Endothelial cell of umbilical vein (primary cell): ENCODE measurements at regions not wholly inside any gene's neighbourhood (a gene's known extent, or its start where the extent isn't known, plus 50 kb on each side); places are given as distances from the start of the nearest gene placed in this dataset.

Source experiments
- BruUV-seq: library from RNA; stranded (reverse); fragments of 400-500 nt; replicated peaks from 2 replicates; lab custom pipeline; 2021; lab: Mats Ljungman, UMichigan
- CTCF ChIA-PET: fragments of 300-600, 350-600 bp; sonication (Branson Sonifier 250); formaldehyde crosslinking; loops from one replicate; lab custom pipeline; 2021; ENCODE audit warnings: antibody characterized with exemption, inconsistent platforms; lab: Charles Lee
- POLR2A ChIA-PET: fragments of 300-600, 350-600 bp; sonication (Branson Sonifier 250); formaldehyde crosslinking; loops from one replicate; lab custom pipeline; 2021; ENCODE audit warnings: antibody characterized with exemption, inconsistent platforms; lab: Charles Lee
- DNase-seq: peaks from one replicate; pipeline ENCODE4 v3.0.0-alpha.2; 2011; ENCODE audit warnings: low read depth, low spot score
- FAIRE-seq: peaks from 2 replicates; lab custom pipeline; 2011; peaks lifted over from hg19 to GRCh38; lab: Jason Lieb, UNC
- H2AFZ ChIP-seq: 2 replicates; pipeline ENCODE4 v1.6.0; 2012; ENCODE audit warnings: low read depth, low read length, control low read depth, inconsistent platforms
- H3K27ac ChIP-seq: 2 replicates; pipeline ENCODE4 v1.5.1; 2011; ENCODE audit warnings: low read depth, mild to moderate bottlenecking, control low read depth, low read length, moderate library complexity; ENCODE audit not compliant: insufficient read depth
- H3K27me3 ChIP-seq, 2 experiments: 2 replicates each; pipeline versions ENCODE4 v1.6.0 to v1.6.1; 2011; ENCODE audit warnings: low read length in 2 of 2, mixed read lengths in 1 of 2; ENCODE audit not compliant: control insufficient read depth in 2 of 2, insufficient read depth in 2 of 2
- H3K36me3 ChIP-seq, 2 experiments: 2 replicates in 1 of 2; 3 replicates in 1 of 2; pipeline ENCODE4 v1.5.1; 2011; ENCODE audit warnings: low read length in 2 of 2, mild to moderate bottlenecking in 1 of 2, moderate library complexity in 1 of 2; ENCODE audit not compliant: control insufficient read depth in 2 of 2, insufficient read depth in 2 of 2; ENCODE audit errors: extremely low read depth in 1 of 2
- H3K4me1 ChIP-seq: 3 replicates; pipeline ENCODE4 v1.5.1; 2011; ENCODE audit warnings: mild to moderate bottlenecking, low read length; ENCODE audit not compliant: control insufficient read depth, insufficient read depth; ENCODE audit errors: extremely low read depth
- H3K4me2 ChIP-seq: 2 replicates; pipeline ENCODE4 v1.6.1; 2011; ENCODE audit warnings: low read length, control low read depth, mixed read lengths; ENCODE audit not compliant: insufficient read depth
- H3K4me3 ChIP-seq, 3 experiments: fragments of 200-600 bp in 1 of 3; sonication (generic), shearing (Covaris generic) in 1 of 3; replicated peaks in 1 of 3; 2 replicates each; pipeline ENCODE4 v1.5.1; 2011 to 2016; ENCODE audit warnings: control low read depth in 3 of 3, low read length in 3 of 3, mild to moderate bottlenecking in 2 of 3, inconsistent platforms in 1 of 3, low read depth in 1 of 3, moderate library complexity in 1 of 3; ENCODE audit not compliant: insufficient read depth in 1 of 3
- H3K79me2 ChIP-seq: 2 replicates; pipeline ENCODE4 v1.6.0; 2012; ENCODE audit warnings: low read length, inconsistent platforms; ENCODE audit not compliant: control insufficient read depth, insufficient read depth
- H3K9ac ChIP-seq: replicated peaks from 2 replicates; pipeline ENCODE3; 2011; ENCODE audit warnings: low read length, control low read depth; ENCODE audit not compliant: insufficient read depth; ENCODE audit errors: extremely low read depth
- H3K9me1 ChIP-seq: replicated peaks from 3 replicates; pipeline ENCODE4 v1.6.0; 2011; ENCODE audit warnings: mild to moderate bottlenecking, low read length; ENCODE audit not compliant: control insufficient read depth, insufficient read depth; ENCODE audit errors: extremely low read depth
- H3K9me3 ChIP-seq: replicated peaks from 2 replicates; pipeline ENCODE4 v1.5.1; 2012; ENCODE audit warnings: low read length, inconsistent platforms; ENCODE audit not compliant: control insufficient read depth, insufficient read depth
- H4K20me1 ChIP-seq: replicated peaks from 2 replicates; pipeline ENCODE3; 2011; ENCODE audit warnings: mild to moderate bottlenecking, low read length; ENCODE audit not compliant: control insufficient read depth, insufficient read depth; ENCODE audit errors: extremely low read depth
- CTCF ChIP-seq, 2 donors: IDR thresholded peaks; 1 replicate in 1 of 2; 2 replicates in 1 of 2; pipeline ENCODE4 v1.5.1; 2011; ENCODE audit warnings: low read length in 2 of 2, mild to moderate bottlenecking in 2 of 2, moderate library complexity in 2 of 2, control low read depth in 1 of 2, inconsistent platforms in 1 of 2, low read depth in 1 of 2; ENCODE audit not compliant: insufficient read depth in 1 of 2; ENCODE audit errors: extremely low read depth in 1 of 2
- EZH2 ChIP-seq: IDR thresholded peaks from 2 replicates; pipeline ENCODE4 v1.6.1; 2012; ENCODE audit warnings: borderline replicate concordance, low read depth, mild to moderate bottlenecking, moderate library complexity, low read length, inconsistent platforms; ENCODE audit not compliant: severe bottlenecking
- FOS ChIP-seq: IDR thresholded peaks from 2 replicates; pipeline ENCODE4 v1.6.1; 2011; ENCODE audit warnings: mild to moderate bottlenecking, low read length, moderate library complexity, borderline replicate concordance; ENCODE audit not compliant: insufficient read depth
- GATA2 ChIP-seq: IDR thresholded peaks from 2 replicates; pipeline ENCODE4 v1.7.0; 2011; ENCODE audit warnings: low read depth, mild to moderate bottlenecking, moderate library complexity, mixed read lengths, low read length; ENCODE audit not compliant: insufficient read length, insufficient read depth
- JUN ChIP-seq: IDR thresholded peaks from 2 replicates; pipeline ENCODE4 v1.6.1; 2011; ENCODE audit warnings: borderline replicate concordance, low read depth; ENCODE audit not compliant: insufficient read length, insufficient read depth
- MAX ChIP-seq: IDR thresholded peaks from 2 replicates; pipeline ENCODE4 v1.6.1; 2011; ENCODE audit not compliant: insufficient read depth, insufficient read length
- MYC ChIP-seq: IDR thresholded peaks from one replicate; pipeline ENCODE4 v1.6.1; 2011; ENCODE audit warnings: mild to moderate bottlenecking, low read depth, low read length
- POLR2A ChIP-seq: IDR thresholded peaks from 2 replicates; pipeline ENCODE4 v1.6.1; 2012; ENCODE audit warnings: low read depth, mild to moderate bottlenecking, control low read depth, low read length
- POLR2AphosphoS5 ChIP-seq: IDR thresholded peaks from 2 replicates; pipeline ENCODE4 v1.6.1; 2012; ENCODE audit warnings: low read depth, mild to moderate bottlenecking, control low read depth, low read length, moderate library complexity; ENCODE audit not compliant: insufficient read depth
- dilution Hi-C: fragments of 300-500 bp; cut with MboI; formaldehyde crosslinking; loops from one replicate; pipeline ENCODE4 v1.15.0; 2019; ENCODE audit warnings: low sequenced_read_pairs; ENCODE audit not compliant: extremely low pct_ligation_motif_present
- intact Hi-C: fragments of 100-400 bp; cut with micrococcal nuclease; formaldehyde crosslinking; loops from one replicate; pipeline ENCODE4 v1.10.0; 2022

- BruUV-seq = no TSS peak
- no peak overlapping the region for H3K4me2 ChIP-seq
- H4K20me1 ChIP-seq = no peaks in the 10 kb centered on the region
- intact Hi-C loops = no loop called here
- no peak for DNase-seq
- H3K27me3 ChIP-seq = no peaks in the 10 kb centered on the region
- no peak for FAIRE-seq
- CTCF ChIA-PET = interaction anchor here (2.6 kb wide), 1 partner anchor 9 kb away, joined by 13 read pairs; no protein-coding TSS in a partner anchor
- H3K4me1 ChIP-seq = peaks cover 7% of the 10 kb centered on the region
- dilution Hi-C loops = no loop called here
- H3K27ac ChIP-seq = no peak overlapping the region
- no peaks in the 10 kb centered on the region for H3K9me1 ChIP-seq
- H3K36me3 ChIP-seq = no peaks in the 10 kb centered on the region
- H3K79me2 ChIP-seq = no peaks in the 10 kb centered on the region
- TF ChIP-seq CTCF (IDR thresholded peaks at IDR 0.05; ENCODE audit: extremely low read depth in 1 of 2, insufficient read depth in 1 of 2, low read depth in 1 of 2, low read length in 2 of 2) (no peak), POLR2A (no peak), MYC (no peak), EZH2 (no peak), POLR2AphosphoS5 (no peak), GATA2 (no peak), JUN (no peak), FOS (no peak), MAX (no peak)
- H3K9ac ChIP-seq = no peak overlapping the region
- no peak overlapping the region for H2AFZ ChIP-seq
- H3K9me3 ChIP-seq = no peaks in the 10 kb centered on the region
- H3K4me3 ChIP-seq = no peak overlapping the region
- POLR2A ChIA-PET = no interaction called here
Measured at GRCh38 chr1:55367273-55367672, 152.1 kb upstream of the USP24 start.
